Activated T-cell treated with anti-CD3 and anti-CD28 coated beads, Interleukin-2, amount 50 U/mL, for 48 hours (primary cell): ENCODE measurements at regions not wholly inside any gene's neighbourhood (a gene's known extent, or its start where the extent isn't known, plus 50 kb on each side); places are given as distances from the start of the nearest gene placed in this dataset.
"Not testable (repeated sequence)": the region's sequence is repeated elsewhere in the genome, so short reads cannot be mapped to it uniquely, and the experiment has no call there.

ENCODE experiments used
- DNase-seq, 2 experiments: peaks; one replicate each; pipeline ENCODE4 v3.0.0-alpha.2; 2020

DNA sequence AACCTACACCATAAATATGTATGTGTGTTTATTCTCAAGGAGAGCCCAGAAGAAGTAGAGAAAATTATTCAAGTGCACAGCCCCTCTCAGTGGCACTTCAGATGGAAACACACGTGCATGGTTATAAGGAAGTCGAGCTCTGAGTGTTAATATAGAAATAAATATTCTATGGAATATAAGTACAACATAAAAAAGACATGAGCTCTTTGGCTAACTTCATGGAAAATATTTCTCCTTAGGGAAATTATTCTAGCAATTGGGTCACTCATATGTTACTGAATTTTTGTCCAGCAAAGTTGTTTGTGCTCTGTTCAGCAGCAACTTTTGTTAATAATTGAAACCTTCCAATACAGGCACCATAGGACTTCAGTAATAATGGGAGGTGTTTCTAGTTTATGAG, 939.0 kb downstream of the LRFN5 start:
- no peak for DNase-seq

DNA sequence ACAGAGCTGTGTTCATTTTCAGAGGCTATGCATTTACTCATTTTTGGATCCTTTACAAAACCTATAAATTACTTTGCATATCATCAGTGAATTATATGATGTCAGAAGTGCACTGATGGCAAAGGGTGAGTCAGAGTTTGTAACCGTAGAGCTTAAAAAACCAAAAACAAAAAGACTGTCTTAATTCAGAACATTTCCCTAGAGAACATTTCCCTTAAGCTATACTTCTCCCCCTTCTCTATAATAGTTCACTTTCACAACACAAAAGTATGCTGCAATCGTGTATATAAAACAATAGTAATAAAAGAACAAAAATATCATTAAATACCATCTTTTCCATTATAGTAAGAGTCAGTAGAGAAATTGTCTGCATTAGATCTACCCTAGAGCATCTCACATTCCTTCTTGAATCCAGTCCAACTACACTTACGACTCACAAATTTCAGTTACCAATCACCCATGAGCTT, 934.9 kb downstream of the LRFN5 start:
- no peak for DNase-seq

DNA sequence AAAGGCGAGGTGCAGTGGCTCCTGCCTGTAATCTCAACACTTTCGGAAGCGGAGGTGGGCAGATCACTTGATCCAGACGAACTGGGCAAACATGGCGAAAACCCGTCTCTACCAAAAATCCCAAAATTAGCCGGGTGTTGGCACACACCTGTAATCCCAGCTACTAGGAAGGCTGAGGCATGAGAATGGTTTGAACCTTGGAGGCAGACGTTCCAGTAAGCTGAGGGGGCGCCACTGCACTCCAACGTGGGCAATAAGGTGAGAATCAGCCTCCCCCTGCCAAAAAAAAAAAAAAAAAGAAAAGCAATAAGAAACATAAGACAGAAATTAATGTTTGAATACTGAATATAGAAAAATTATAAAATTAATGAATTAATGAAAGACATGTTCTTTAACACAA, 928.7 kb downstream of the LRFN5 start:
- DNase-seq, result no peak

DNA sequence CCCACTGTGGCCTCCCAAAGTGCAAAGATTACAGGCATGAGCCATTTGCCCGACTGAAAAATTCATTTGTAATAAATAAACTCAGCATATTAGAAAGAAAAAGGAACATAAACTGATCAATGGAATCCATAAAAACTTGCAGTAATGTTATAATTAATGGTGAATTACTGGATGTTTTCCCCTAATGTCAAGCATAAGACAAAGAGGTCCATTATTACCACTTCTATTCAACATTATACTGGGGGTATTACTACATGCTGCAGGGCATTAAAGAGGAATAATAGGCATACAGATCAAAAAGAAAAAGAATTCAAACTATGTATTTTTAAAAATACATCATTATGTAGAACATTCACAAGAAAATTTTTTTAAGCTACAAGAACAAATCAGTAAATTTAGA, 926.8 kb downstream of the LRFN5 start:
- no peak for DNase-seq

DNA sequence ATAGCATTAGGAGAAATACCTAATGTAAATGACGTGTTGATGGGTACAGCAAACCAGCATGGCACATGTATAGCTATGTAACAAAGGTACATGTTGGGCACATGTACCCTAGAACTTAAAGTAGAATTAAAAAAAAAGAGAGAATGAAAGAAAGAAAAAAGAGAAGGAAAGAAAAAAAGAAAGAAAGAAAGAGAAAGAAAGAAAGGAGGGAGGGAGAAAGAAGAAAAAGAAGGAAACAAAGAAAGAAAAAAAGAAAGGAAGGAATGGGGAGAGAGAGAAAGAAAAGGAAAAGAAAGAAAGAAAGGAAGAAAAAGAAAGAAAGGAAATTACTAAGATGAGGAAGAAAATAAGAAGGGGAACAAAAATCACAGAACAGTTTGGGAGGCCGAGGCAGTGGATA, 925.5 kb downstream of the LRFN5 start:
- DNase-seq, result no peak

DNA sequence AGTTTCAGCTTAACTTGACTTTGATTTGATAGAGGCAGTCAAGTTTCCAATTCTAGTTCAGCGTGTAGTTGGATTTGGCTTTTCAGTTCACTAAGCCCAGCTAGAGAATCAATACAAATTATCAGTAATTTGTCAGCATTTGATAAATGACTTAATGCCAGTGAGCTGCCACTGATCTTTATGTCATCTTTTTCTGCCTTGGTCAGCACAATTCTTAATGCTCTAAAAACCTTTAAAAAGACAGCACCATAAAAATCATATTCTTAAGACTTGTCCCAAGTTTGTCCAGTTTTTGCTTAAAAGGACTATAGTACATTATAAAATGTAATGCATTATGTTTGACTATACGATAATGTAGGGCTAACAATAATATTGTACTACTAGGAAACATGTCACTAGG, 920.5 kb downstream of the LRFN5 start:
- no peak for DNase-seq

DNA sequence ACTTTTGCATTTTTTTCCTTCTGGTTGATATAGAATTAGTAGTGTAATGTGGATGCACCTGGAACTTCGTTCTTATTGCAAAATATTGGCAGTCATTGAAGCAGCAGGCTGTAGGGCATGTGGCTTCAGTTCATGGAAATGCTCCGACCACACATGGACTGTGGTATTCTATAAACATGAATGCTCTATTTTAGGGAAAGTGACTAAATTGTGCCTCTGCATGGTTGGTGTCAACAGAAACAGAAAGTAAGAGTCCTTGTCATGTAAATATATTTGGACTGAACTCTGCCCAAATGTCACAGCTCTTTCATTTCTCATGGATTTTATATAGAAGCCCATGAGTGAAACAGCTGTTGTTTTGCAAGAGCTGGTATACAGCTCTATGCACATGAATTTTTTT, 917.0 kb downstream of the LRFN5 start:
- no peak for DNase-seq

DNA sequence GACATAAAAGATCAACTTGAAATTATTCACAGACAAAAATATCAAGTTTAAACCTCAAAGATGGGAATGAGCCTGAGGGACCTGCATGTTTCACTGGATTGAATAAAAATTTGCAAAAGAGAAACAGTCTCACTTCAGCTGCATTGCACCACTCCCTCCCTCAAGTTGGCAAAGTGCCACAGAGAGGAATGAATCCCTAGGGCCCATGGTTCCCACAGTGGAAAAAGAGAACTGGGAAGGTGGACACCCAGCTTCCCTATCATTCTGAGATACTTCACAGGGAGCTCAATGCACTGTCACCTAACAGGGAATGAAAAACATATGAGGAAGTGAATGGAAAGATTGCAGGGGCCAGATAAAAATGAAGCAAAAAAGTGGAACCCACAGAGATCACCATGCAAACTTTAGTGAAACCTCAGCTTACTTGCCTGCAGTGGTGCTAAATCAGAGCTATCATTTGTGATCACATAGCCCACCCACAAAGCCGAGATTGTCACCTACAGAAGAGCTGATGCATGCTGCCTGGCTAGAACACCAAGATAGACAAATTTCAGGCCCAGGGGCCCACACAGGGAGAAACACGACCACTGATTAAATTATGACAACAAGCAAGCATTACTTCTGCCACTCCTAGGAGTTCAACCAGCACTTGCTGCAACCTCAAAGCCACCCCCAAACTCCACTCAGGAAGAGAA, 911.3 kb downstream of the LRFN5 start:
- DNase-seq, result no peak

DNA sequence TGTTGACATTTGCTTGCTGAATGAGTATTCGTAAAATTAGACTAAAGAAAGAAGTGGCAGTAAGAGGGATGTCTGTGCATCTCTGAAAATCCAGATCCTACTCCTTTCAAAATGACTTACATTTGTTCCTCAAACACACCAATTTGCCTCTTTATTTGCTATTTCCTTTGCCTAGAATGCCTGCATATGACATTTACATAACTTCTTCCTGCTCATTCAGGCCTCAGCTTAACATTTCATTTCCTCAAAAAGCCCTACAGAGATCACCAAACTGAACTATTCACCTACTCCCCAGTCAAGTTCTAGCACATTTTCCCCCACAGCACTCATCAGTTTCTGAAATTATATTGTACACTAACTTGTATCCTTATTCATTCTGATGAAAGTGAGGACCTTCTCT, 907.2 kb downstream of the LRFN5 start:
- DNase-seq, result no peak

DNA sequence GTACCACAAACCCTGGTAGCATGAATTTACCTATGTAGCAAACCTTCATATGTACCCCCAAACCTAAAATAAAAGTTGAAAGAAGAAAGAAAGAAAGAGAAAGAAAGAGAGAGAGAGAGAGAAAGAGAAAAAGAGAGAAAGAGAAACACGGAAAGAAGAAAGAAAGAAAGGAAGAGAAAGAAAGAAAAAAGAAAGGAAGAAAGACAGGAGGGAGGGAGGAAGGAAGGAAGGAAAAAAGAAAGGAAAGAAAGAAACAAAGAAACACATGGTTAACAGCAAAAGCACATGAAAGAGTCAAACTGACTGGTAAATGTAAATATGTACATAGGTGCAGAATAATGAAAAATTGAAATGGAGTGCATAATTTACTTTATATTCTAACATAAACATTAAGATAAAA, 903.4 kb downstream of the LRFN5 start:
- no peak for DNase-seq

DNA sequence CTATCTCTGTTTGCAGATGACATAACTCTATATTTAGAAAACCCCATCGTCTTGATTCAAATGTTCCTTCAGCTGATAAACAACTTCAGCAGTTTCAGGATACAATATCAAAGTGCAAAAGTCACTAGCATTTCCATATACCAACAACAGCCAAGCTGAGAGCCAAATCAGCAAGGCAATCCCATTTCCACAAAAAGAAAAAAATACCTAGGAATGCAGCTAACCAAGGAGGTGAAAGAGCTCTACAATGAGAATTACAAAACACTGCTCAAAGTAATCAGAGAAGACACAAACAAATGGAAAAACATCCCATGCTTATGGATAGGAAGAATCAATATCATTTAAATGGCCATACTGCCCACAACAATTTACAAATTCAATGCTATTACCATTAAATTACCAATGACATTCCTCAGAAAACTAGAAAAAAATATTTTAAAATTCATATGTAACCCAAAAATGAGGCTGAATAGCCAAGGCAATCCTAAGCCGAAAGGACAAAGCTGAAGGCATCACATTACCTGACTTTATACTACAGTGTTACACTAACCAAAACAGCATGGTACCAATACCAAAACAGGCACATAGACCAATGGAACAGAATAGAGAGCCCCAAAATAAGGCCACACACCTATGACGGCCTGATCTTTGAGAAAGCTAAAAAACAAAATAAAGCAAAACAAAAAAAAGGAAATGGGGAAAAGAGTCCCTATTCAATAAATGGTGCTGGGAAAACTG, 901.7 kb downstream of the LRFN5 start:
- no peak for DNase-seq

DNA sequence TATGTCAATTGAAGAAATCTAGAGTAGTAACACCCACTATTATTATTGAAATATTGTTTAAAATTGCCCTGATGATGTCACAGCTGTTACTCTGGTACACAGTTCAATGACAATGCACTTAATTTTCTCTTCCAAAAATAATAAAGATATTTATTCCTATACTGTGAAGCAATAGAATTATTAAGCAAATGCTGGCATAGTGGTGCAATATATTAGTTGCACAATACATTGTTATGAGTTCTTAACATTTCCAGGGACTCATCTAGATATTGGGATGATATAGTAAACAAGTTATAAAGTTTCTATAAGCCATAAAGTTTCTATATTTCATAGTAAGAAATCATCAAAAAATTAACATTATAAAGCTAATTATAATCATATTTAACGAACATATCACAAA, 897.8 kb downstream of the LRFN5 start:
- DNase-seq, result no peak

DNA sequence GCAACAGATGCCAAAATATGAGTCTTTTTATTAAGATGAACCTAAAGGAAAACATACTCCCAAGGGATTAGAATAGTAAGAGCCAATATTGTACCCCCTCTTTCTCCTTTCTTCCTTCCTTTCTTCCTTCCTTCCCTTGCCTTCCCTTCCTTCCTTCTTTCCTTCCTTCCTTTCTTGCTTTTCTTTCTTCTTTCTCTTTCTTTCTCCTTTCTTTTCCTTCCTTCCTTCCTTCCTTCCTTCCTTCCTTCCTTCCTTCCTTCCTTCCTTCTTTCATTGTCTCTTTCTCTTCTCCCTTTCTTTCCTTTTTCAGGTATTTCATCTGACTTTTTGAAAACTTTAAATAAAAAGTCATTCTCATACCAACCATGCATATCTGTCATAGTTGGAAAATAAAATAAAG, 892.5 kb downstream of the LRFN5 start:
- no peak for DNase-seq

DNA sequence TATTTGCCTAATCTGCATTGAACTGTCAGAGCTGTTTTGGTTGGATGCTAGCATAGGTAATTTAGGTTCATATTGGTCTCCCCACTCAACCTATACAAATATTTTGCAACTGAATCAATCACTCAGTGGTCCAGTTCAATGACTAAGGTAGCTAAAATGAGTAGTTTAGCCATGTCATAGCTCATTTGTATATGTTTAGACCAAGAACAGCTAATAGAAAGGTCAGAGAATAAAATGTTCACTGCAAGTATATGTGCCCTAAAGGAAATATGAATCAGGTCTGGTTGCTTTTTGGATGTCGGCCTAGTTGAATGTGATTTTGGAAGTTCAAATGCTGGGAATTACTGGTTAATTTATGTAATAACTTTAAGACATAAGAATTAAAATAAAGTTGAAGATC, 883.9 kb downstream of the LRFN5 start:
- no peak for DNase-seq

DNA sequence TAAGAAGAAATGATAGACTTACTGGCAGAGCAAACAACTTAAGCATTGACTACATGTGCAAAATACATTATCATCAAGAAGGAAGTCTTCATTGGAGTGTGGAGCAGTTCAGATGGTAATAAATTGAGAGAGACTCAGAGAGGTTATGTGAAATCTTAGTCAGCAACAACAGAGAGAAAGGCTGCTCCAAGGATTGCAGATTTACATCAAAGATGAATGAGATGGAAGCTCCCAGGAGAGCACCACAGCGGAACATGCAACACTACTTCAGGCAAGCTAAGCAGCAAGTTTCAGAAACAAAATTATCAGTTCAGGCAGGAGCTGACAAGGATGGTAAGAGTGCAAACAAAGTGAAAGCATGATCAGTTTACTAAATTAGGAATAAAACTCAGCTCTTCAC, 882.3 kb downstream of the LRFN5 start:
- no peak for DNase-seq

DNA sequence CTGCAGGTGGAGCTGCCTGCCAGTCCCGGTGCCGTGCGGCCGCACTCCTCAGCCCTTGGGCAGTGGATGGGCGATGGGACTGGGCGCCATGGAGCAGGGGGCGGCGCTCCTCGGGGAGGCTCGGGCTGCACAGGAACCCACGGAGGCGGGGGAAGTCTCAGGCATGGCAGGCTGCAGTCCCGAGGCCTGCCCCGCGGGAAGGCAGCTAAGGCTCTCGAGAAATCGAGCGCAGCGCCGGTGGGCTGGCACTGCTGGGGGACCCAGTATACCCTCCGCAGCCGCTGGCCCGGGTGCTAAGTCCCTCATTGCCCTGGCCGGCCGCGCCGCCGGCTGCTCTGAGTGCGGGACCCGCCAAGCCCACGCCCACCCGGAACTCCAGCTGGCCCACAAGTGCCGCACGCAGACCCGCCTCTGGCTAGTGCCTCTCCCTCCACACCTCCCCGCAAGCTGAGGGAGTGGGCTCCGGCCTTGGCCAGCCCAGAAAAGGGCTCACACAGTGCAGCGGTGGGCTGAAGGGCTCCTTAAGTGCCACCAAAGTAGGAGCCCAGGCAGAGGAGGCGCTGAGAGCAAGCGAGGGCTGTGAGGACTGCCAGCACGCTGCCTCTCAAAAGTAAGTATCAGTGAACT, 875.8 kb downstream of the LRFN5 start:
- DNase-seq, result not testable (repeated sequence)

DNA sequence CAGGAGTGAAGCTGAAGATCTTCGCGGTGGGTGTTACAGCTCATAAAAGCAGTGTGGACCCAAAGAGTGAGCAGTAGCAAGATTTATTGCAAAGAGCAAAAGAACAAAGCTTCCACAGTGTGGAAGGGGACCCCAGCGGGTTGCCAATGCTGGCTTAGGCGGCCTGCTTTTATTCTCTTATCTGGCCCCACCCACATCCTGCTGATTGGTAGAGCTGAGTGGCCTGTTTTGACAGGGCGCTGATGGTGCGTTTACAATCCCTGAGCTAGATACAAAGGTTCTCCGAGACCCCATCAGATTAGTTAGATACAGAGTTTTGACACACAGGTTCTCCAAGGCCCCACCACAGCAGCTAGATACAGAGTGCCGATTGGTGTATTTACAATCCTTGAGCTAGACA, 875.0 kb downstream of the LRFN5 start:
- DNase-seq, result not testable (repeated sequence)

DNA sequence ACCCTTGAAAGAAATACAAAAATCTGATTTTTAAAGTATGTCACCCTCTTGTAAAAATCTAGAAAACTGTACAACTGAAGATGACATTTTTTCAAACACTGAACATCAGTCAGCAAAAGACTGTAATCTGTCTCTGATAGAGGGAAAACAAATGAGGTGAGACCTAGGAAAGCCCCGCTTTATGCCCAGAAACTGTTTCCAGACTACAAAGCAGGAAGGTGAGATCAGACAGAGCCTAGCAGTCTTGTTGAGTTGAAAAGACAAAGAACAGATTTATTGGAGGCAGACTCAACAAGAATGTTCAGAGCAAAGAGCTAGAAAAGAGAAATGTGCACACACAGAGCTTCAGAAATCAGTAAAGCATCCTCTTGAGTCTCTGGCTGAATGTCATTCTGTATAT, 873.6 kb downstream of the LRFN5 start:
- DNase-seq, result no peak

DNA sequence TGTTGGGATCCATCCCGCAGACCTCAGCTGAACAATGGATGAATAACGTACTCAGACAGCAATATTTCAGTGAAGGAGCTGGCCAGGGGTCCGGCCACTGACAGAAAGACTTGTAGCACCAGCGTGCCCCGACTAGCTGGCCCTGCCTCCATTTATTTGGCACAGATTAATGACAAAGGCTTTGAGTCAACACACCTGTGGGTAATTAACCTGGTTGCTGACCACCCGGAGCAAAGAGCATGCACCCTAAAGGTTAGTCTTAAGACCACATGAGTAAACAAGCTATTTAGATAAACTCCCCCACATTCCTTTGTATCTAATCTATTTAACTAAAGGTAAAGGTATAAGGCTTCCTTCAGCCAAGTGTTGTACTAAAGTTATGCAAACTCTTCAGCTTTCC, 868.6 kb downstream of the LRFN5 start:
- DNase-seq, result no peak

DNA sequence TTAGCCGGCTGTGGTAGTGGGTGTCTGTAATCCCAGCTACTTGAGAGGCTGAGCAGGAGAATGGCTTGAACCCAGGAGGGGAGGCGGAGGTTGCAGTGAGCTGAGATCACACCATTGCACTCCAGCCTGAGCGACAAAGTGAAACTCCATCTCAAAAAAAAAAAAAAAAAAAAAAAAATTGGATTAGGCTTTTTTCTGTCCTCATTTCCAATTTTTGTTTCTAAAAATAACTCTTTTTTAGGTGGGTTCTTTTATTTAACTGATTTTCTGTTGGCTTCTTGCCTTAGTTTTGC, 863.7 kb downstream of the LRFN5 start:
- DNase-seq, result no peak

DNA sequence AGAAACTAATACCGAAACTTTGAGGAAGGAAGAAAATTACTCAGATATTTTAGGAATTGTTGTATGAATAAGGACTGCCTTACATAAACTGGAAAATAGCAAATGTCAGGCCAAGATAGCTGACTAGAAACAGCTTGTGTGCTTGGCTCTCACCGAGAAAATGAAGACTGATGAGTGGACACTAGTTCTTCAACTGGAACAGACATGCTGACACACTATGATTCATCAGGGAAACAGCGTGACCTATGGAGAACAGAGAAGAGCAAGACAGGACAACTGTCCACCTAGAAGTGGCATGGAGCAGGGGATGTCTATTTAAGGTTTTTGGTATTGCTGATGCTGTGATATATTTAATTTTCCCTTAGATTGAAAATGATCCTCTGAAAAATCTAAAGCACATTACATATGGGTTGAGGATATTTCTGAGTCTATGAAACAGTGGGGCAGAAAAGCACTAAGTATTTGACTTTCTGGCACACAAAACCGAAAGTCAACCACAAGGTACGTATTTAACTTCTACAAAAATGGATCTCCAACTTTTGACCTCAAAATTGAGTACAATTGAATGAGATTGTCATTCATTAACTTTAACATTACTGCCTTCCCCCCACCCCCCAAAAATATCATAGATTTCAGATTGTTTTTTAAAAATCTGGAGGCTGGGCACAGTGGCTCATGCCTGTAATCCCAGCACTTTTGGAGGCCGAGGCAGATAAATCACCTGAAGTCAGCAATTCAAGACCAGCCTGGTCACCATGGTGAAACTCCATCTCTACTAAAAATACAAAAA, 863.2 kb downstream of the LRFN5 start:
- DNase-seq, result no peak

DNA sequence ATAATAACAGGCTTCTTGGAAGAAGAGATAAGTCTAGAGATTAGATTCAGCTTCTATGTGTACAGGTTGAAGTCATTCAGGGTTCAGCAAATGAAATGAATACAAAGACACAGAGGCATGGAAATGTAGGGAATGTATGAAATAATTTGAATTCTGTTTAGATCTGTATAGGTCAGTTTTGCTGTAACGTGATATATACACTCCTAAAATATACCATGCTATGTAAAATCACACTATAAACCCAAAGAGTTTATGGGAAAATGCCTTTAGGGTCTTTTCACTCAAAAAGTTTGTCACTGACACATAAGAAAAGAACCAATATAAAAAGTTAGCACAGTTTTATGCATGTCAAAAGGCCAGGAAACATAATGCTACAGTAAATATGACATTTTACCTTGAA, 854.0 kb downstream of the LRFN5 start:
- no peak for DNase-seq

DNA sequence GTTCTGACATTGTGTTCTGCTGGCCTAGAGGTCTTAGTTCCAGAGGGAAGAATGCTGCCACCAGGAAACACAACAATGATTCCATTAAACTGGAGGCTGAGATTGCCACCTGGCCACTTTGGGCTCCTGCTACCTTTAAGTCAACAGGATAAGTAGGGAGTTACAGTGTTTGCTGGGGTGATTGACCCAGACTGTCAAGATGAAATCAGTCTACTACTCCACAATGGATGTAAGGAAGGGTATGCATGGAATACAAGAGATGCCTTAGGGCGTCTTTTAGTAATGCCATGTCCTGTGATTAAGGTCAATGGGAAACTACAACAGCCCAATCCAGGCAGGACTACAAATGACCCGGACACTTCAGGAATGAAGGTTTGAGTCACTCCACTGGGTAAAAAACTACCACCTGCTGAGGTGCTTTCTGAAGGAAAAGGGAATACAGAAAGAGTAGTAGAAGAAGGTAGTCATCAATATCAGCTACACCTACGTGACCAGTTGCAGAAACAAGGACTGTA, 852.6 kb downstream of the LRFN5 start:
- DNase-seq, result no peak

DNA sequence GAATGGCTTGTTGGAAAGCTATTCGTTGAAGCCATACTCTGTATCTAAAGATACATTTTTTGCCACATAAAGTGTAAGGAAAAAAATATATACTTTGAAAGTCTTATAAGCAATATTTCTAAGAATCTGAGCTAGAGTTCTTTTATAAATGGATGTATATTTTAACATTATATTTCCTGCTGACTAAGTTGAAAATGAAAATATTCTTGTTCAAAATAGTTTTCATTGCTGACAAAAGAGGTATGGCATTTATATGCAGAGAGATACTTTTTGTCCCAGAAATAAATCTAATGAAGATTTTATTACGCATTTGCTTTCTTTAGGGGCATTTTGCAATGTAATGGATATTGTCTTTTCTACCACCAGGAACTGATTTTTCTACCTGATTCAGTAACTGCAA, 834.9 kb downstream of the LRFN5 start:
- DNase-seq, result no peak
